H1 (cell line): ENCODE measurements at regions not wholly inside any gene's neighbourhood (a gene's known extent, or its start where the extent isn't known, plus 50 kb on each side); places are given as distances from the start of the nearest gene placed in this dataset.

ENCODE experiments used
- CTCF ChIA-PET: fragments of 300-600 bp; sonication (Branson Sonifier 250); formaldehyde crosslinking; loops from one replicate; lab custom pipeline; 2021; ENCODE audit not compliant: partially characterized antibody; lab: Charles Lee
- POLR2A ChIA-PET: fragments of 300-600 bp; sonication (Branson Sonifier 250); formaldehyde crosslinking; loops from one replicate; lab custom pipeline; 2021; ENCODE audit warnings: inconsistent platforms; ENCODE audit not compliant: partially characterized antibody; lab: Charles Lee
- DNase-seq, 2 experiments: peaks; one replicate each; pipeline versions ENCODE4 v3.0.0 to v3.0.0-alpha.2; 2010 to 2022; ENCODE audit warnings: low spot score in 2 of 2, low read depth in 1 of 2, mixed read lengths in 1 of 2
- FAIRE-seq: peaks from 2 replicates; lab custom pipeline; 2011; peaks lifted over from hg19 to GRCh38; lab: Jason Lieb, UNC
- H2AFZ ChIP-seq: 2 replicates; pipeline ENCODE4 v1.8.1; 2012; ENCODE audit warnings: low read length, inconsistent platforms
- H2AK5ac ChIP-seq: 2 replicates; pipeline ENCODE4 v1.6.1; 2013; ENCODE audit warnings: low read depth, low read length
- H2BK120ac ChIP-seq: replicated peaks from 2 replicates; pipeline ENCODE3; 2013; ENCODE audit warnings: low read depth, low read length, inconsistent platforms
- H2BK12ac ChIP-seq: 2 replicates; pipeline ENCODE4 v1.6.1; 2013; ENCODE audit warnings: low read depth, low read length
- H2BK15ac ChIP-seq: 2 replicates; pipeline ENCODE4 v1.6.1; 2013; ENCODE audit warnings: low read length
- H2BK20ac ChIP-seq: 2 replicates; pipeline ENCODE4 v1.6.1; 2013; ENCODE audit warnings: low read length
- H2BK5ac ChIP-seq: 2 replicates; pipeline ENCODE4 v1.6.1; 2013; ENCODE audit warnings: low read depth, low read length
- H3K14ac ChIP-seq: 2 replicates; pipeline ENCODE4 v1.6.1; 2013; ENCODE audit warnings: inconsistent platforms; ENCODE audit not compliant: insufficient read length
- H3K18ac ChIP-seq: 2 replicates; pipeline ENCODE4 v1.6.1; 2013; ENCODE audit warnings: low read length; ENCODE audit errors: extremely low read depth
- H3K23ac ChIP-seq: 2 replicates; pipeline ENCODE4 v1.6.1; 2013; ENCODE audit warnings: inconsistent platforms; ENCODE audit not compliant: insufficient read length
- H3K23me2 ChIP-seq: 2 replicates; pipeline ENCODE4 v1.6.1; 2013; ENCODE audit warnings: low read depth, low read length
- H3K27ac ChIP-seq: 2 replicates; pipeline ENCODE4 v1.6.1; 2011; ENCODE audit warnings: low read depth, low read length, inconsistent platforms
- H3K27me3 ChIP-seq, 4 experiments: replicated peaks in 1 of 4; 1 replicate in 1 of 4; 2 replicates in 3 of 4; pipeline versions ENCODE4 v1.6.1 to v1.8.1; 2011 to 2013; ENCODE audit warnings: low read length in 3 of 4, mild to moderate bottlenecking in 3 of 4, inconsistent platforms in 2 of 4, mixed read lengths in 2 of 4, moderate library complexity in 1 of 4; ENCODE audit not compliant: control insufficient read depth in 3 of 4, insufficient read depth in 3 of 4; ENCODE audit errors: extremely low read depth in 1 of 4
- H3K36me3 ChIP-seq, 4 experiments: 2 replicates each; pipeline versions ENCODE4 v1.6.1 to v1.8.1; 2011 to 2013; ENCODE audit warnings: mild to moderate bottlenecking in 4 of 4, low read length in 3 of 4, moderate library complexity in 2 of 4, control low read depth in 1 of 4, inconsistent platforms in 1 of 4; ENCODE audit not compliant: insufficient read depth in 4 of 4, control insufficient read depth in 2 of 4
- H3K4ac ChIP-seq: replicated peaks from 2 replicates; pipeline ENCODE3; 2013; ENCODE audit warnings: low read length, low read depth, mixed read lengths, inconsistent platforms; ENCODE audit not compliant: insufficient read length
- H3K4me1 ChIP-seq, 4 experiments: replicated peaks in 1 of 4; 1 replicate in 1 of 4; 2 replicates in 3 of 4; pipeline versions ENCODE4 v1.6.1 to v1.8.1; 2011 to 2013; ENCODE audit warnings: low read length in 3 of 4, inconsistent platforms in 2 of 4, mixed read lengths in 1 of 4; ENCODE audit not compliant: insufficient read depth in 4 of 4, control insufficient read depth in 3 of 4
- H3K4me2 ChIP-seq, 2 experiments: 2 replicates each; pipeline versions ENCODE4 v1.6.1 to v1.8.1; 2011 to 2013; ENCODE audit warnings: low read depth in 2 of 2, low read length in 2 of 2, control low read depth in 1 of 2, inconsistent platforms in 1 of 2, mild to moderate bottlenecking in 1 of 2; ENCODE audit not compliant: insufficient read depth in 1 of 2
- H3K4me3 ChIP-seq, 4 experiments: fragments of 200-600, 300-600 bp in 1 of 4; sonication (generic), shearing (Covaris generic), sonication (Bioruptor Twin) in 1 of 4; 2 replicates each; pipeline versions ENCODE4 v1.5.1 to v1.8.1; 2011 to 2016; ENCODE audit warnings: low read length in 4 of 4, low read depth in 3 of 4, control low read depth in 2 of 4, inconsistent platforms in 2 of 4, mild to moderate bottlenecking in 2 of 4, mixed read lengths in 1 of 4, moderate library complexity in 1 of 4; ENCODE audit not compliant: insufficient read depth in 2 of 4; ENCODE audit errors: extremely low read depth in 1 of 4
- H3K56ac ChIP-seq: replicated peaks from 2 replicates; pipeline ENCODE3; 2013; ENCODE audit warnings: low read depth, mild to moderate bottlenecking, mixed read lengths, low read length, inconsistent platforms; ENCODE audit not compliant: insufficient read length
- H3K79me1 ChIP-seq: 2 replicates; pipeline ENCODE4 v1.6.1; 2013; ENCODE audit warnings: low read depth, low read length, control low read depth
- H3K79me2 ChIP-seq, 2 experiments: 2 replicates each; pipeline versions ENCODE4 v1.6.1 to v1.8.1; 2012 to 2013; ENCODE audit warnings: low read length in 2 of 2, mild to moderate bottlenecking in 2 of 2, inconsistent platforms in 1 of 2; ENCODE audit not compliant: insufficient read depth in 2 of 2, control insufficient read depth in 1 of 2
- H3K9ac ChIP-seq, 4 experiments: replicated peaks in 1 of 4; 1 replicate in 1 of 4; 2 replicates in 3 of 4; pipeline versions ENCODE4 v1.6.1 to v1.8.1; 2011 to 2013; ENCODE audit warnings: low read depth in 3 of 4, low read length in 3 of 4, control low read depth in 2 of 4, mild to moderate bottlenecking in 2 of 4, moderate library complexity in 2 of 4, inconsistent platforms in 1 of 4; ENCODE audit errors: extremely low read depth in 1 of 4
- H3K9me3 ChIP-seq, 2 experiments: 2 replicates each; pipeline versions ENCODE4 v1.6.1 to v1.8.1; 2012 to 2013; ENCODE audit warnings: mild to moderate bottlenecking in 2 of 2, moderate library complexity in 2 of 2, control low read depth in 1 of 2, inconsistent platforms in 1 of 2, low read depth in 1 of 2, low read length in 1 of 2, mixed read lengths in 1 of 2; ENCODE audit not compliant: insufficient read depth in 2 of 2
- H4K20me1 ChIP-seq, 2 experiments: replicated peaks in 1 of 2; 2 replicates each; pipeline versions ENCODE3 to v1.8.1; 2011 to 2013; ENCODE audit warnings: inconsistent platforms in 2 of 2, low read length in 2 of 2, mild to moderate bottlenecking in 1 of 2; ENCODE audit not compliant: insufficient read depth in 2 of 2, control insufficient read depth in 1 of 2
- H4K5ac ChIP-seq: 2 replicates; pipeline ENCODE4 v1.6.1; 2013; ENCODE audit warnings: low read length, low read depth, mixed read lengths, inconsistent platforms; ENCODE audit not compliant: insufficient read length
- H4K8ac ChIP-seq: 2 replicates; pipeline ENCODE4 v1.8.0; 2013; ENCODE audit warnings: mild to moderate bottlenecking, moderate library complexity, low read length, inconsistent platforms; ENCODE audit not compliant: insufficient read depth; ENCODE audit errors: extremely low read depth
- H4K91ac ChIP-seq: replicated peaks from 2 replicates; pipeline ENCODE3; 2013; ENCODE audit warnings: low read length, mixed read lengths, inconsistent platforms; ENCODE audit not compliant: insufficient read length
- BCL11A ChIP-seq, 2 experiments: IDR thresholded peaks; one replicate each; pipeline ENCODE4 v1.6.1; 2011; ENCODE audit warnings: low read depth in 2 of 2, low read length in 2 of 2, mild to moderate bottlenecking in 2 of 2
- CREB1 ChIP-seq: IDR thresholded peaks from 2 replicates; pipeline ENCODE4 v1.6.1; 2012; ENCODE audit warnings: inconsistent platforms
- KDM1A ChIP-seq: fragments of 200-600, 300-600 bp; sonication (generic); IDR thresholded peaks from 2 replicates; pipeline ENCODE4 v1.7.1; 2016; ENCODE audit warnings: mild to moderate bottlenecking, low read length, borderline replicate concordance
- POLR2AphosphoS5 ChIP-seq: IDR thresholded peaks from 2 replicates; pipeline ENCODE4 v1.6.1; 2011; ENCODE audit warnings: low read depth, low read length
- RBBP5 ChIP-seq: IDR thresholded peaks from 2 replicates; pipeline ENCODE4 v1.7.1; 2012; ENCODE audit warnings: low read depth, mild to moderate bottlenecking, inconsistent platforms, low read length, moderate library complexity, borderline replicate concordance
- SP1 ChIP-seq: IDR thresholded peaks from 2 replicates; pipeline ENCODE4 v1.6.1; 2011; ENCODE audit warnings: low read depth, low read length
- SP4 ChIP-seq: IDR thresholded peaks from 2 replicates; pipeline ENCODE4 v1.6.1; 2012; ENCODE audit warnings: low read length, inconsistent platforms
- SRF ChIP-seq: IDR thresholded peaks from 2 replicates; pipeline ENCODE4 v1.6.1; 2011; ENCODE audit warnings: mild to moderate bottlenecking, low read depth, low read length, moderate library complexity
- ZNF274 ChIP-seq: IDR thresholded peaks from 2 replicates; pipeline ENCODE4 v1.7.0; 2012; ENCODE audit warnings: low read length, borderline replicate concordance; ENCODE audit errors: extremely low read depth
- WGBS, 2 experiments: shearing (Covaris generic) in 1 of 2; methylation state at CpG; one replicate each; pipeline versions ENCODE4 v1.1.6 to v1.1.7; 2013 to 2015; ENCODE audit warnings: low lambda C conversion rate in 2 of 2, mixed read lengths in 2 of 2, inconsistent platforms in 1 of 2, low coverage in 1 of 2, missing lambda C conversion rate in 1 of 2; ENCODE audit not compliant: insufficient replicate concordance in 2 of 2, insufficient coverage in 1 of 2, insufficient read length in 1 of 2; ENCODE audit errors: extremely low coverage in 1 of 2, missing lambda C conversion rate in 1 of 2; 5-methylcytosine and 5-hydroxymethylcytosine counted together
- TF ChIP-seq, protein P1 (sequence below): IDR thresholded peaks from 2 replicates; pipeline ENCODE4 v1.6.1; 2011; ENCODE audit warnings: low read depth, mild to moderate bottlenecking, low read length; ENCODE audit not compliant: insufficient read depth

GRCh38 chr18:22099925-22100324 lies 69.5 kb upstream of the GATA6 start:
- Histone ChIP-seq H3K79me1 (no peaks in the 10 kb centered on the region), H3K9me3 (no peaks in the 10 kb centered on the region), H3K27ac (no peak overlapping the region), H2BK15ac (no peak overlapping the region), H3K4me2 (no peak overlapping the region), H2BK12ac (no peak overlapping the region), H3K79me2 (no peaks in the 10 kb centered on the region), H2BK20ac (no peak overlapping the region), H4K91ac (no peak overlapping the region), H3K23me2 (no peaks in the 10 kb centered on the region; the same call in 1 of the 2 replicates), H2AK5ac (no peak overlapping the region), H3K23ac (no peak overlapping the region), H4K5ac (no peak overlapping the region), H3K27me3 (no peaks in the 10 kb centered on the region), H2AFZ (no peak overlapping the region), H3K14ac (no peak overlapping the region), H2BK5ac (no peak overlapping the region), H4K8ac (no peak overlapping the region), H3K4me3 (no peak overlapping the region), H3K4ac (no peak overlapping the region), H4K20me1 (no peaks in the 10 kb centered on the region), H3K18ac (no peak overlapping the region), H3K4me1 (peaks cover 0 to 4% (median under 1%) of the 10 kb centered on the region in 4 experiments; a peak in 3 of 7 replicates), H2BK120ac (no peak overlapping the region), H3K9ac (no peak overlapping the region), H3K36me3 (no peaks in the 10 kb centered on the region), H3K56ac (no peak overlapping the region)
- WGBS, 2 experiments: 91% methylated on average over 2 of the region's 2 CpGs; no CpG with 5 or more reads in 1 of the 2 experiments
- TF ChIP-seq SRF (no peak), CREB1 (no peak), POLR2AphosphoS5 (no peak), BCL11A (IDR thresholded peaks at IDR 0.05; ENCODE audit: low read depth in 2 of 2, low read length in 2 of 2) (no peak), KDM1A (no peak), RBBP5 (no peak), ZNF274 (no peak), SP1 (no peak), SP4 (no peak)
- TF ChIP-seq, protein P1, sequence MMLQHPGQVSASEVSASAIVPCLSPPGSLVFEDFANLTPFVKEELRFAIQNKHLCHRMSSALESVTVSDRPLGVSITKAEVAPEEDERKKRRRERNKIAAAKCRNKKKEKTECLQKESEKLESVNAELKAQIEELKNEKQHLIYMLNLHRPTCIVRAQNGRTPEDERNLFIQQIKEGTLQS: no peak
- FAIRE-seq (no peak), DNase-seq (no peak)
- ChIA-PET POLR2A (no interaction called here), CTCF (no interaction called here)
